ENCODE measurements at regions not wholly inside any gene's neighbourhood (a gene's known extent, or its start where the extent isn't known, plus 50 kb on each side); places are given as distances from the start of the nearest gene placed in this dataset.

- no peak for TF ChIP-seq CTCF (IDR thresholded peaks at IDR 0.05)
- no peak for TF ChIP-seq POLR2A (IDR thresholded peaks at IDR 0.05)
Observed at GRCh38 chrX:45845142-45845541, 644.5 kb upstream of the DIPK2B start.
